ENCODE measurements at regions not wholly inside any gene's neighbourhood (a gene's known extent, or its start where the extent isn't known, plus 50 kb on each side); places are given as distances from the start of the nearest gene placed in this dataset.

GRCh38 chr3:159170436-159171003, 368.7 kb downstream of the MFSD1 start:
- no peak for DNase-seq

- no peak for DNase-seq
These were observed 369.5 kb downstream of the MFSD1 start for GRCh38 chr3:159171333-159171732.

DNA sequence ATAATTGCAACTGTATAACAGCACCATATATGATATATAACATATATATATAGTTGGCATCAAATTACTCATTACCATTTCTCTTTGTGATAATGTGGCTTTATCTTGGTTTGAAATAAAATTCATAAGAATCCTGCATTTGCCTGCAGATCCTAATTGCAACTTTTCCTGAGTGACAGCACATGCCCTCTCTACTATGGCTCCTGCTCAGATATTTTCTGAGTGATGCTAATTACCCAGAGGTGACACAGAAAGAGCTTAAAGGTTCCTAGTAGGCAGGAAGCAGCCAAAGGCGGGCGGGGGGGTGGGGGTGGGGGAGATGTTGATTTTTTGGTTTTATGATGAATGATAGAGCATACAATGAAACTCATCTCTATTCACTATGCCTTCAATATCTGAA, 370.6 kb downstream of the MFSD1 start:
- no peak for DNase-seq

- DNase-seq = no peak
These were observed 373.1 kb downstream of the MFSD1 start for GRCh38 chr3:159174715-159175692.

DNA sequence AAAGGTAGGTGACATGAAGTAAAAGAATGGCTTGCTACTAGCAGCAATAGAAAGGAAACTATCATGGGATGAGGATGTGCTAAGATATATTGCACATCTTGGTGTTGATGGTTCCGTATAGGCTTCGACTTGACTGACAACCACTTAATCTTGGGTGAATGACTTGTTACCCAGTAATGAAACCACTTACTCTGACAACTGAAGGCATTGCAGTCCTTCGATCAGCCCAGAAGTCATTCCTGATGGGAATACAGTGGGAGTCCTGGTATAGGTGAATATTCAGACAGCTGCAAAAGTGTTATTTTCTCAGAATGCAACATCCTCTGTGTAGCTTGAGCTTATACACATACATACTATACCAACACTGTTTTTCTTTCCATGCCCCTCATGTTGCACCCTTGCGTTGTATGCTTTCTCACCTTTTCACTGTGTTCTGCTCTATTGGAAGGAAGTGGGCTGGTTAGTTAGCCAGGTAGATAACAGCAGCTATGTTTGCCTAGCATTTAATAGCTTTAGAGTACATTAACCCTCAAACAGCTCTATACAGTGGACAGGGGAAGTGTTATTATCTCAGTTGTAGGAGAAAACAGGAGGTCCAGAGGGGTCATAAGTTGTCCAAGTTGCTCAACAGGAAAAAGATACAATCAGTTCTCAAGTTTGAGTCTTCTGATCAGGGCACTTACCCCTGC, 376.5 kb downstream of the MFSD1 start:
- no peak for DNase-seq

DNA sequence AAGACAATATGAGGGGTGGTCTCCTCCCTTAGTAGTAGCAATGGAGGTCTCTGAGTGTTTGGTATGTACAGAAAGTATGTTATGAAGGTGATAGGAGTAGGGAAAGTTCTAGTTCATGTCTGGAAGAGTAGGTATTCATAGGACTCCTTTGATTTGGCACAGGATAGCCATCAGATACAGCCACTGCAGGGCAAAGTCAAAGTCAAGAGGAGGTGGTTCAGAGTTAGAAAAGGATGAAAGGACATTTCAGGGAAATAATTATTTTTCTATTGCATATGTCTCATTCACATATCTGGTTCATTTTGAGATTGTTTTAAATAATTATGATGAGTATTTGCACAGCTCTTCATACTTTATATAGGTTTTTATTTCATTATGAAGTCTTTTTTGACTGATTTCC, 381.1 kb downstream of the MFSD1 start:
- DNase-seq = no peak

- DNase-seq = no peak
These were observed 383.7 kb downstream of the MFSD1 start for GRCh38 chr3:159185443-159186050.

DNA sequence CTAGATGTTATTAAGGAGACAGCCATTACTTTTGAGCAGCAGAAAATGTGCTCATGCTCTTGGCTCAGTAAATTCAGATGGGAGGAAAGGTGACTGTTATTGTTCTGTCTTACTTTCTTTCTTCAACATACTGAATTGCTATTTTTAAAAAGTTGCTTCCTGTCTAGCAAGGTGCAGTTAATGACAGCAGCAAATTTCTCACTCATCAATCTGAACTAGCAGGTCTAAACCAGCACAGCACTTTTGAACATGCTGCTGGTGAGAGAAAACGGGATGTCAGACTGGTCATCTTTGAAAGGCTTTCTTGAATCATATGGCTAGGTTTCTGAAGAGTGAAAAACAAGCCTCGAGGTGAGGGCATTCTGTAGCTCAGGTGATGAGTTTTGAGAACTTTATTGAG, 384.7 kb downstream of the MFSD1 start:
- DNase-seq = no peak

DNA sequence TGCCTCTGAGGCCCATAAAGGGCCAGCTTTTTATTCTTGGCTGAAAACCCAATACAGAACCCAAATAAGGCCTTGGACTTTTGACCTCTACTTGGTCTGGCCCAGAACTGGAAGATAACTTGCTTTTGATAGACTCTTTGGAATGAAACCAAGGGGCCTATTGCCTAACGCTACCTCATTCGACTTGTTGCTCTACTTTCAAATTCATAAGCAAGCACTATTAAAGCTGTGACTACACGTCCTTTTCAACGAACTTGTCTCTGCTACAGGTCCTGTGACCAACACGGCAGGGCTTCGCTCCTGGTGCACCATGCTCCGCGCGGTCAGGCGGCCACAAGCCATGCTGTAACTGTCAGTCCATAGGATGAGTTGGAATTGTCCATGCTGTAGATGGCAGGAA, 385.4 kb downstream of the MFSD1 start:
- no peak for DNase-seq

DNA sequence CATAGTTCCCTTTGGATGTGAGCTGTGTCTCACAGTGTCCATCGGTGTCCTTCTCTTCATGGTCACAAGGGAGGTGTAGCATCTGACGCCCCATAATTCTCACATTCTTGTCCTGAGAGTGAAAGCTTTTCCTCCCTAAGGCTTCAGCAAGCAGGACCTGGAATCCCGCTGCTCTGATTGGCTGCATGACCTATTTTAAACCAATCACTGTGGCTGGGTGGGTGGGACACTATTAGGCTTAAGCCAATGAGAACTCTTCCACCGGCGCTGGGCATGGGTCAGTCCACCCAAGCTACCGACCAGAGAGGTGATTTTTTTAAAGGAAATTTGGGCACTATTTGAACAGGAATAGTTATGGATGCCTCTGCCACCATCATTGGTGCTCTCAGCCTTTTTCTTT, 385.9 kb downstream of the MFSD1 start:
- no peak for DNase-seq

DNA sequence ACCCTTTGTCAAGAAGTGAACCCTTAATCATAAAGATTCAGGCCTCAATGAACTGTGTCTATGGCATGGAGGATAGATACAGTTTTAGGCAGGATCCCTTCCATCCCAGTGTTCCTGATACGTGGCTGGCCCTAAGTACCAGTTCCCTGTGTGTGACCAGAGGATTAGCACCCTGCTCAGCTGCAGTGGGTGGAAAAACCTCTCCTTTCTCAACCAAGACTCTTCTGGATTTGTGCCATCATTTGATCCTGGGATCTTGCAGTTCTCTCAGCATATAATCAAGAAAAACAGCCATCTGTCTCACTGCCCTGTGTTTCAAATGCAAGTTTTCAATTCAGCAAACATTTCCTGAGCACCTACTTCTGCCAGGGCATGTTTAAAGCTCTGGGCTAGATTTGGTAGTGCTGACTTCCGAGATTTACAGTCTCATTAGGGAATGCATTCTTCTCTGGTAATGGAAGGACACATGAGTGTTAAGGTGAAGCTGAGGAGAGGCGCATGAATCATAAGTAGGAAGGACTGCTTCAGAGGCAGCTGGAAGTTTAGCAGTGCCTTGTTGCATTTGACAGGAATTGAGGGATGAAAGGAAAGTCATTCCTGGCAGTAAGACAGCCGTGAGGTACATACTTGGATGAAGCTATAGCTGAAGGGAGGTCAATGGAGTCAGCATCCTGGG, 388.3 kb downstream of the MFSD1 start:
- DNase-seq = peak; percentile 2

GRCh38 chr3:159191447-159191846, 389.6 kb downstream of the MFSD1 start:
- no peak for DNase-seq

DNA sequence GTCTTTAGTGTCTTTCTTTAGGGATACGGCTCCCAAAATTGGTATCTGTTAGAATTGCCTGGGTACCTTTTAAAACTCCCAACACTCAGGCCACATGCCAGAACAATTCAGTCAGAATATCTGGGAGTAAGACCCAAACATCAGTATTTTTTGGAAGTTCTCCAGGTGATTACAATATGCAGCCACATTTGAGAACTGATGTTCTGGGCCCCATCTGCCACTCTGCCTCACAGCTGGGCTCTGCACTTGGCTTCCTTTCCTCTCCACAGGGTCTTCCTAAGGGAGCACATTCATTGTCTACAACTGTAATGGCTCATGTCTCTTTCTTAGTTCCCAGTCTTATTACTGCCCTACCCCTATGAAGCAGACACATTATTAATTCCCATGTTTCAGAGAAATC, 394.5 kb downstream of the MFSD1 start:
- DNase-seq = no peak

GRCh38 chr3:159200176-159200575, 398.3 kb downstream of the MFSD1 start:
- DNase-seq = no peak

GRCh38 chr3:159208050-159208449, 406.2 kb downstream of the MFSD1 start:
- peak; percentile 2 for DNase-seq

DNA sequence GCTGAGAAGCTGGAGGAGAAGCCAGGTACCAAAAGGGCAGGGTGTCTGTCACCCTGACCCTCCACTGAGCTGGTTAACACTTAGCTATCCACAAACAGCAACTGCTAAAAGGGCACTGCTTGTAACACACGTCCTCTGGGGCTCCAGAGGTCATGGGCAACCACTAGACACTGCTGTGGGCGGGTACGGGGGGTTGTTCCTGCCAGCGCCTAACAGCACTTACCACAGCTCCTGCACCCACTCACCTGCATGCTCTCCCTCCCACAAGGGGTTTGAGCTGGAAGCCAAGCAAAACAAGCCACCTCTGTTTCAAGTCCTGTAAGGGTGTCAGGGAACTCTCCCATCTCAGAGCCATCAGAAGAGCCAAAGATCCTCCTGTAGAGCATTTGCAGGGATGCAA, 407.6 kb downstream of the MFSD1 start:
- DNase-seq = no peak

- no peak for DNase-seq
These were observed 408.5 kb downstream of the MFSD1 start for GRCh38 chr3:159210336-159210735.

DNA sequence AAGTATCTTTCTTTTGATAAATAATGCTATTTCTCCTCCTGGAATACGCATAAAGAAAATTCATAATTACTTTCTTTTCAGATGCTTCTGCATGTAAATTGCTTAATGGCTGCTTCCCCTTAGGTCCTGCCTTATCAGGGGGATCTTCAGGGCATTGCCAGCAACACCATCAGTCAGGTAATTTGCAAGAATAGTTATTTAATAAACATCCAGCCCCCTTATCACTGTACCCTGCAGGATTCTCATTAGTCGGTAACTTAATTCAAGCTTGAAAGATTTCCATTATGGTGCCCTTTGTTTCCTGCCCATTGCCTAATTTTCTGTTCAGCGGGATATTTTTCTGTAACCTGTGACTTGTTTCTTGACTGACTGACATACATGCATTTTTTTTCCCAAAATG, 414.5 kb downstream of the MFSD1 start:
- no peak for DNase-seq

- no peak for DNase-seq
These were observed 417.4 kb downstream of the MFSD1 start for GRCh38 chr3:159219231-159219630.

DNA sequence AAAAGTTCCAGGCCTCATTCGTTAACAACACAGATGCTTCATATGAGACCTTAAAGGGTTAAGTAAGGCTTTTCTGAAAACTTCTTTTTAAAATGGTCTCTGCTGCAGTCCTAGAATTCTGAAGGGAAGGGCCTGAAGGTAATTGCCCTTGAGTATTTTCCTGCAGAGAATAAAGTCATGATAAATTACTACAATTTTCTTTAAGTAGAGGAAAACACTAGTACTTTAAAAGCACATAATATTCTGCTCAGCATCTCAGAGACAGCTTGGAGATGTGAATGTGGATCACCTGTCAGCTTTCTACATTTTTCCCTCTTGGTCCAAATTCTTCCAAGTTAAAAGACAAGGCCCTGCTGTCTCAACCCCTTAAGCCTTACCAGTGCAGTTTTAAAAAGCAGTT, 419.5 kb downstream of the MFSD1 start:
- no peak for DNase-seq

DNA sequence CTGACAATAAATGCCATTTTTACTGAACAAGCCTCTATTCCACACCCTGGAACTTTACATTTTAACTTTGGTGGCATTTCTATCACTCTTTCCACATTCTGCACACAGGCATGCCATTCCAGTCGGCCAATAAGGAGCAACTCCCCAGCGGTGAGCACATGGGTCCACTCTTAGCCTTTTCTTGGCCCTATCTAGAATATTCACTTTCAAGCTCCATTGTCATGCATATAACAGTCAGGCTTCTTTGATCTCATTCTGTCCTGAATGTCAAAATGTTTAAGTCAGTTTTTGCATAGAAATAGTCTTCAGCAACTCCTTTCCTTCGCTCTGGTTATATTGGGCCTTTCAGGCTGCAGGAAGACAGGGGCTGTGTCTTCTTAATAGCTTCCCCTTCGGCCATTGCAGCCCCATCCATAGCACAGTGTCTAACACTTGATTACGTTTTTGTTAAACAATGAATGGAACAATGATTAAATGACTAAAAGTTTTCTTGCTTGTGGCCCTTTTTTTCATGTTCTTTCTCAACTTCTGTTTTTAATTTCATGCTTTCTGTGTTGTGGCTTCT, 427.3 kb downstream of the MFSD1 start:
- no peak for DNase-seq

- DNase-seq = no peak
These were observed 431.1 kb downstream of the MFSD1 start for GRCh38 chr3:159232966-159233365.
